Endothelial cell (in vitro differentiated cells): ENCODE measurements at regions not wholly inside any gene's neighbourhood (a gene's known extent, or its start where the extent isn't known, plus 50 kb on each side); places are given as distances from the start of the nearest gene placed in this dataset.

Experiments
- DNase-seq: peaks from one replicate; pipeline ENCODE4 v3.0.0; 2021; ENCODE audit warnings: low spot score
- H3K27ac Mint-ChIP-seq: one replicate; pipeline ENCODE4 v1.8.0; 2021; ENCODE audit warnings: mixed read lengths, inconsistent platforms; ENCODE audit not compliant: unreplicated experiment
- H3K27me3 Mint-ChIP-seq: one replicate; pipeline ENCODE4 v1.8.0; 2021; ENCODE audit warnings: mild to moderate bottlenecking, moderate library complexity, mixed read lengths, inconsistent platforms; ENCODE audit not compliant: unreplicated experiment
- H3K36me3 Mint-ChIP-seq: one replicate; pipeline ENCODE4 v1.8.0; 2021; ENCODE audit warnings: mild to moderate bottlenecking, low read depth, mixed read lengths, inconsistent platforms; ENCODE audit not compliant: unreplicated experiment
- H3K4me1 Mint-ChIP-seq: one replicate; pipeline ENCODE4 v1.8.0; 2021; ENCODE audit warnings: mild to moderate bottlenecking, mixed read lengths, inconsistent platforms; ENCODE audit not compliant: unreplicated experiment
- H3K4me3 Mint-ChIP-seq: one replicate; pipeline ENCODE4 v1.8.0; 2021; ENCODE audit warnings: mild to moderate bottlenecking, mixed read lengths, inconsistent platforms; ENCODE audit not compliant: unreplicated experiment
- H3K9me3 Mint-ChIP-seq: one replicate; pipeline ENCODE4 v1.8.0; 2021; ENCODE audit warnings: mixed read lengths, inconsistent platforms; ENCODE audit not compliant: unreplicated experiment
- TF ChIP-seq, protein P1 (sequence below): fragments of 200-600 bp; sonication (generic); IDR thresholded peaks from one replicate; pipeline ENCODE4 v1.5.0; 2021; ENCODE audit warnings: antibody characterized with exemption; ENCODE audit not compliant: unreplicated experiment

DNA sequence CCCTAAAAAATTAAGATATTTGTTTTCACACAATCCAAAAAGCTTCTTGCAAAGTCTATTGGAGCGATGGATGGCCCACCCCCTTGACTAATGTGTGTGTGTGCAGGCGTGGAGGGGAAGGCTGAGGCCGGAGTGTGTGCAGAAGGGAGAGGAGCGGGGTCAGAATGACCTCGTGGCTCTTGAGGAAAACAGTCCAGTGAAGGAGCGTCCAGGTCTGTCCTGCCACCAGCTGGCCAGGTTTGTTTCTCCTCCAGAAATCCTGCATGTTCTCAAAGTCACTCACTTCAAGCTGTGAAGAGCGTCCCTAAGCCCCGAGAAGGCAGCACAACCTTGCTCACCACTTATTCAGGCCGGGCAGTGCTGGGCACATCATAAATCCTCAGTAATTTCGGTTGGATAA is 69.5 kb upstream of the SSX2IP start:
- no peak for DNase-seq
- Mint-ChIP-seq H3K4me1 (no peaks in the 10 kb centered on the region), H3K36me3 (no peaks in the 10 kb centered on the region), H3K27ac (no peak overlapping the region), H3K9me3 (no peaks in the 10 kb centered on the region), H3K27me3 (peaks cover 3% of the 10 kb centered on the region), H3K4me3 (no peak overlapping the region)
- TF ChIP-seq, protein P1, sequence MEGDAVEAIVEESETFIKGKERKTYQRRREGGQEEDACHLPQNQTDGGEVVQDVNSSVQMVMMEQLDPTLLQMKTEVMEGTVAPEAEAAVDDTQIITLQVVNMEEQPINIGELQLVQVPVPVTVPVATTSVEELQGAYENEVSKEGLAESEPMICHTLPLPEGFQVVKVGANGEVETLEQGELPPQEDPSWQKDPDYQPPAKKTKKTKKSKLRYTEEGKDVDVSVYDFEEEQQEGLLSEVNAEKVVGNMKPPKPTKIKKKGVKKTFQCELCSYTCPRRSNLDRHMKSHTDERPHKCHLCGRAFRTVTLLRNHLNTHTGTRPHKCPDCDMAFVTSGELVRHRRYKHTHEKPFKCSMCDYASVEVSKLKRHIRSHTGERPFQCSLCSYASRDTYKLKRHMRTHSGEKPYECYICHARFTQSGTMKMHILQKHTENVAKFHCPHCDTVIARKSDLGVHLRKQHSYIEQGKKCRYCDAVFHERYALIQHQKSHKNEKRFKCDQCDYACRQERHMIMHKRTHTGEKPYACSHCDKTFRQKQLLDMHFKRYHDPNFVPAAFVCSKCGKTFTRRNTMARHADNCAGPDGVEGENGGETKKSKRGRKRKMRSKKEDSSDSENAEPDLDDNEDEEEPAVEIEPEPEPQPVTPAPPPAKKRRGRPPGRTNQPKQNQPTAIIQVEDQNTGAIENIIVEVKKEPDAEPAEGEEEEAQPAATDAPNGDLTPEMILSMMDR = no peak

DNA sequence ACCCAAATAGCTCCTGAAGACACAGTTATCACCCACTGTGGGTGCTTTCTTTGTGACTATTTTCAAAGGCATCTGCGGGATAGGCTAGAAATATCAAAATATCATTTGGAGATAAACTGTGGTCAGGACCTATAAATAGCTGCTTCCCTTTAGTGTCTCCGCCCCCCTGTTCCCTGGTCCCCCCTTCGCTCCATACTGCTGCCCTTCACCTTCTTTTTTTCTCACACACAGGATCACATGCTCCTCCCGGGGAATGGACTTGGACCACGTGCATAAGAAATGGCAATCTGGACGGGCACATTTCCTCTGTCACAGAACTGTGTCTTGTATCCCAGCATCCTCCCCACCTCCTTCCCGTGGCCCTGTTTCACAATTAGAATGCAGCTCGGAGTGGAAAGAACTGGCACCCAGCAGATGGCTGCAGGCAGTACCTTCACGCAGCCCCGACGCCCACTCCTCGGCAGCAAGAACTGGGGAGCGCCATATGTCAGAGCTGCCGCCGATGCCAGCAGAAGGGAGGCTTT is 68.8 kb upstream of the SSX2IP start:
- no peak overlapping the region for H3K4me3 Mint-ChIP-seq
- no peaks in the 10 kb centered on the region for H3K9me3 Mint-ChIP-seq
- TF ChIP-seq, protein P1 = no peak
- no peaks in the 10 kb centered on the region for H3K36me3 Mint-ChIP-seq
- H3K27me3 Mint-ChIP-seq = peaks cover 3% of the 10 kb centered on the region
- H3K4me1 Mint-ChIP-seq = no peaks in the 10 kb centered on the region
- no peak overlapping the region for H3K27ac Mint-ChIP-seq
- no peak for DNase-seq

DNA sequence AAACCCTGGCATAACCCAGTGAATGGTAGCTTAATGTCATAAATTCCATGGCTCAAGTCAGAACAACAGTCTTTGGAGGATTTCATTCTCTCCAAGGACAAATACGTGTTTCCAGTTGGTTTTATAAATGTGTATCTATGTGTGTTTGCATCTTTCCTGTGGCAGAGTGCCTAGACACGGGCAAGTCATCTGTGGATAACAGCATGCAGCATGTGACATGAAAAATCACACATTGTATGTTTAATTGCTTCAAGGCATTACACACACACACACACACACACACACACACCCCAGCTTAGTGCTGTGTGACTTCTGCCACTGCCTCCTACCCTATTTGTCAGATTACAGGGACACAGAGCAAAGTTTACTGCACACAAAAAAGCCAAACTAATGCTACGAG is 68.2 kb upstream of the SSX2IP start:
- no peak overlapping the region for H3K27ac Mint-ChIP-seq
- DNase-seq = no peak
- no peaks in the 10 kb centered on the region for H3K36me3 Mint-ChIP-seq
- TF ChIP-seq, protein P1 = no peak
- H3K27me3 Mint-ChIP-seq = peaks cover 3% of the 10 kb centered on the region
- no peaks in the 10 kb centered on the region for H3K4me1 Mint-ChIP-seq
- H3K4me3 Mint-ChIP-seq = no peak overlapping the region
- no peaks in the 10 kb centered on the region for H3K9me3 Mint-ChIP-seq

DNA sequence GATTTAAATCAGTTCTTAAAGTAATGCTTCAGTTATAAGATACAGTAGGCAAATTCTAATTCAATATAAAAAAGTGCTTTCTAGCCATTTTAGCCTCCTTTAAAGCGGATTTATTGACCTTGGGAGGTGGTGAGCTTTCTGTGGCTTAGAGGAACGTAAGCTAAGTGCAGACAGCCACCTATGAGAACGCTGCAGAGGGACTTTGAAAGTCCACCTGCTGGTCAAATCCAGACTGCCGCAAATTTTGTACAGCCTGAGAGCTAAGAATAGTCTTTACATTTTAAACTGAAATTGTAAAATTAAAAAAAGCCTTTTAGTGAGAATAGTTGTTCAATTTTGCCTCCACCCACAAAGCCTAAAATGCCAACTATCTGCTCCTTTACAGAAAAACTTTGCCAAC is 67.0 kb upstream of the SSX2IP start:
- DNase-seq = no peak
- Mint-ChIP-seq H3K9me3 (no peaks in the 10 kb centered on the region), H3K27me3 (peaks cover 3% of the 10 kb centered on the region)

DNA sequence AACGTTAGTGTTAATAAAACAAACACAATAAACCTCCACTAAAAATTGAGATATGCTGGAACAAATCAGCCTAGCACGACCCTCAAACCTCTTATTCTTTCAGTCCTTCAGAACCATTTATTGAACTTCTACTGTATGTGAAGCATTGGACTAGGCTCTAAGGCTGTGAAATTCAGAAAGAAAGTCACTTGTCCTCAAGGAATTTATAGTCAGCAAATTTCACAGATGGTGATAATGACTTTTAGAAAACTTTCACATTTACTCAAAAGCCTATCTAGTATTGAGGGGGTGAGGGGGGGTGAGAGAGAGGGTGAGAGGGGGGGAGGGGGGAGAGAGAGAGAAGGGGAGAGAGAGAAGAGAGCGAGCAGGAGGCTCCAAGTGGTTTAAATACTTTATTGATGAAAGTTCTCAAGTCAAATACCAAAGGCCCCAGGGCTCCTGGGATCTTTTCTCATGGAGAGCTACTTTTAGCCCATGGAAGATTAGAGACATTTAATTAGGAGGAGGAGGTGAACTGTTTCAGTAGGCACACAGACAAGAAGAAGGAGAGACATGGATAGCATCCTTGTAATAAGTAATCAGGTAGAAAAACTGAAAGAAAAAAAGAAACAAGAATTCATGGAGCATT is 66.3 kb upstream of the SSX2IP start:
- Mint-ChIP-seq H3K27me3 (peaks cover 3% of the 10 kb centered on the region), H3K4me1 (no peaks in the 10 kb centered on the region), H3K4me3 (no peak overlapping the region), H3K36me3 (no peaks in the 10 kb centered on the region), H3K9me3 (no peaks in the 10 kb centered on the region), H3K27ac (no peak overlapping the region)
- DNase-seq = no peak
- TF ChIP-seq, protein P1 = no peak

More for the DNA sequence above, 67.0 kb upstream of the SSX2IP start:
- Mint-ChIP-seq H3K4me3 (no peak overlapping the region), H3K36me3 (no peaks in the 10 kb centered on the region), H3K4me1 (no peaks in the 10 kb centered on the region), H3K27ac (no peak overlapping the region)
- TF ChIP-seq, protein P1 = peak; percentile 61
